ENCODE measurements at regions not wholly inside any gene's neighbourhood (a gene's known extent, or its start where the extent isn't known, plus 50 kb on each side); places are given as distances from the start of the nearest gene placed in this dataset.

GRCh38 chr7:97298561-97298960 lies 181.1 kb downstream of the SDHAF3 start:
- no peak for TF ChIP-seq CTCF (IDR thresholded peaks at IDR 0.05)
- no peak for TF ChIP-seq POLR2A (IDR thresholded peaks at IDR 0.05)
